Lower leg skin (tissue), 4 donors: ENCODE measurements at regions not wholly inside any gene's neighbourhood (a gene's known extent, or its start where the extent isn't known, plus 50 kb on each side); places are given as distances from the start of the nearest gene placed in this dataset.
"Not testable (repeated sequence)": the region's sequence is repeated elsewhere in the genome, so short reads cannot be mapped to it uniquely, and the experiment has no call there.

Experiments
- DNase-seq, 2 donors: peaks; one replicate each; pipeline ENCODE4 v3.0.0-alpha.2; 2019; ENCODE audit warnings: low spot score in 2 of 2
- H3K4me3 ChIP-seq: fragments of 200-600 bp; sonication (generic); 2 replicates; pipeline ENCODE4 v1.5.1; 2017; ENCODE audit warnings: mild to moderate bottlenecking, low read depth; ENCODE audit not compliant: poor library complexity, severe bottlenecking
- POLR2A ChIP-seq, 2 donors: fragments of 450-650 bp; IDR thresholded peaks; one replicate each; pipeline ENCODE4 v1.6.1; 2016 to 2017; ENCODE audit warnings: antibody characterized with exemption in 2 of 2, mild to moderate bottlenecking in 1 of 2, moderate library complexity in 1 of 2
- WGBS, 2 donors: methylation state at CpG; one replicate each; pipeline ENCODE4 v1.1.5; 2018; 5-methylcytosine and 5-hydroxymethylcytosine counted together
- intact Hi-C: fragments of 100-400 bp; cut with DNase I; formaldehyde crosslinking; loops from one replicate; pipeline ENCODE4 v1.15.0; 2023; ENCODE audit warnings: low total_unique reads
- TF ChIP-seq, protein P1 (sequence below), 3 donors: fragments of 450-650 bp; IDR thresholded peaks; one replicate each; pipeline ENCODE4 v1.5.1; 2016; ENCODE audit warnings: antibody characterized with exemption in 3 of 3, mild to moderate bottlenecking in 3 of 3, moderate library complexity in 2 of 3

DNA sequence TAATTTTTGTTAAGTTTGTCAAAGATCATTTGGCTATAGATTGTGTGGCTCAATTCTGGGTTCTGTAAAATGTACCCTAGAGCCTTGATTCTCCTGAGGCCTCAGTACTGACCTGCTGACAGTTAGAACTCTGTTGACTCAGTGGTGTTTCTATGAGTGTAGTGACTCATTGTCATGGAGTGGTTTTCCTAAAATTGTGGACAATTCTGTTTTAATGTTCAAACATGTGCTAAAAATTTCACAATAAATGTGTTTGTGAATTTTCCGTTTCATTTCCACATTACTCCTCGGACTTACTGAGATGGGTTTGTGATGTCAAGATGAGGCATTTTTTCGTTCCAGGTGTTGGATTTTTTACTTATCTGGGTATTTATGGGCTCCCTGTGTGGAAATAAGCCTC lies 695.9 kb downstream of the TMEM121 start:
- TF ChIP-seq POLR2A (IDR thresholded peaks at IDR 0.05) = no peak
- TF ChIP-seq, protein P1, sequence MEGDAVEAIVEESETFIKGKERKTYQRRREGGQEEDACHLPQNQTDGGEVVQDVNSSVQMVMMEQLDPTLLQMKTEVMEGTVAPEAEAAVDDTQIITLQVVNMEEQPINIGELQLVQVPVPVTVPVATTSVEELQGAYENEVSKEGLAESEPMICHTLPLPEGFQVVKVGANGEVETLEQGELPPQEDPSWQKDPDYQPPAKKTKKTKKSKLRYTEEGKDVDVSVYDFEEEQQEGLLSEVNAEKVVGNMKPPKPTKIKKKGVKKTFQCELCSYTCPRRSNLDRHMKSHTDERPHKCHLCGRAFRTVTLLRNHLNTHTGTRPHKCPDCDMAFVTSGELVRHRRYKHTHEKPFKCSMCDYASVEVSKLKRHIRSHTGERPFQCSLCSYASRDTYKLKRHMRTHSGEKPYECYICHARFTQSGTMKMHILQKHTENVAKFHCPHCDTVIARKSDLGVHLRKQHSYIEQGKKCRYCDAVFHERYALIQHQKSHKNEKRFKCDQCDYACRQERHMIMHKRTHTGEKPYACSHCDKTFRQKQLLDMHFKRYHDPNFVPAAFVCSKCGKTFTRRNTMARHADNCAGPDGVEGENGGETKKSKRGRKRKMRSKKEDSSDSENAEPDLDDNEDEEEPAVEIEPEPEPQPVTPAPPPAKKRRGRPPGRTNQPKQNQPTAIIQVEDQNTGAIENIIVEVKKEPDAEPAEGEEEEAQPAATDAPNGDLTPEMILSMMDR (IDR thresholded peaks at IDR 0.05) = no peak
- no peak overlapping the region for H3K4me3 ChIP-seq
- no peak for DNase-seq
- intact Hi-C loops = no loop called here
- WGBS, 2 donors = 55 to 56% methylated on average over 3 of the region's 3 CpGs

DNA sequence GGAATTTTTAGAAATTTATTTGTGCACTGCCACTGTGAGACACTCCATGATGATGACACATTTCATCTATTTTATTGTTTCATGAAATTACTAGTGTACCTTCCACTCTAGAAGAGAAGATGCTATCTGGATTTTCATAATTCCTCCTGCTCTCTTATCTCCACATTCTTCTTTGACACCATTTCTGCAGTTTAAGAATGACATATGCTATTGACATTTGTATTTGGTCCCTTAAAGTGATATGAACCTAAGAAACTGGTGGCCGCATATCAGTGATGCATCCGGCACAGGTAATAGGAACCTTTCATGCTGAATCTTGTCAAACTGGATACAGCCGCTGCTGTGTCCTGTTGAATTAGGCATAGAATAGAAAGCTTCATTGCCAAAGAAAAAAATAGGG lies 696.3 kb downstream of the TMEM121 start:
- TF ChIP-seq, protein P1 (IDR thresholded peaks at IDR 0.05) = no peak
- TF ChIP-seq POLR2A (IDR thresholded peaks at IDR 0.05) = no peak
- no peak overlapping the region for H3K4me3 ChIP-seq
- intact Hi-C loops = no loop called here
- 70 to 79% methylated on average over 3 of the region's 3 CpGs for WGBS, 2 donors
- DNase-seq = no peak

DNA sequence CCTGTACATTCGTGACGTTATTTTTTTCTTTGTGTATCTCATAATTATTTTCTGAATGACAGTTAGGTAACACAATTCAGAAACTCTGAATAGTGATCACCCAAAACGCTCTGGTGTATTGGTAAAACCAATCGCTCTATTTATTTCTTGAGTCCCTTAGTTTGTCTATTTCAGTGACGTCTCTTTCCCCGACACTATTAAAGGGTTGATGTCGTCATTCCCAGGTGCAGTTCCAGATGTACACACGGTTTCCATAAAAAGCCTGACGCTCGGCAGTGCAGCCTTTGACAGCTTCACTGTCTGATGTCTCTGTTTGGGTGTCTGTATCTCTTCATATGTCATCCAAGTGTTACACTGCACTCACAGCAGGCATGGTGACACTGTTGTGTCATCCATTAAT lies 701.4 kb downstream of the TMEM121 start:
- no peak for TF ChIP-seq POLR2A (IDR thresholded peaks at IDR 0.05)
- TF ChIP-seq, protein P1 (IDR thresholded peaks at IDR 0.05) = no peak
- intact Hi-C loops = no loop called here
- 69 to 72% methylated on average over 10 of the region's 10 CpGs for WGBS, 2 donors
- DNase-seq = no peak
- no peak overlapping the region for H3K4me3 ChIP-seq

GRCh38 chr14:106228541-106229158 lies 702.3 kb downstream of the TMEM121 start:
- 62 to 67% methylated on average over 6 of the region's 6 CpGs for WGBS, 2 donors

GRCh38 chr14:106230071-106230470 lies 703.7 kb downstream of the TMEM121 start:
- no peak overlapping the region for H3K4me3 ChIP-seq
- WGBS, 2 donors = 40% methylated on average over 2 of the region's 2 CpGs
- no peak for DNase-seq
- no peak for TF ChIP-seq POLR2A (IDR thresholded peaks at IDR 0.05)
- TF ChIP-seq, protein P1 (IDR thresholded peaks at IDR 0.05) = no peak
- intact Hi-C loops = no loop called here

More at GRCh38 chr14:106228541-106229158, 702.3 kb downstream of the TMEM121 start:
- DNase-seq = no peak
- TF ChIP-seq, protein P1 (IDR thresholded peaks at IDR 0.05) = no peak
- TF ChIP-seq POLR2A (IDR thresholded peaks at IDR 0.05) = no peak
- no peak overlapping the region for H3K4me3 ChIP-seq
- intact Hi-C loops = no loop called here

DNA sequence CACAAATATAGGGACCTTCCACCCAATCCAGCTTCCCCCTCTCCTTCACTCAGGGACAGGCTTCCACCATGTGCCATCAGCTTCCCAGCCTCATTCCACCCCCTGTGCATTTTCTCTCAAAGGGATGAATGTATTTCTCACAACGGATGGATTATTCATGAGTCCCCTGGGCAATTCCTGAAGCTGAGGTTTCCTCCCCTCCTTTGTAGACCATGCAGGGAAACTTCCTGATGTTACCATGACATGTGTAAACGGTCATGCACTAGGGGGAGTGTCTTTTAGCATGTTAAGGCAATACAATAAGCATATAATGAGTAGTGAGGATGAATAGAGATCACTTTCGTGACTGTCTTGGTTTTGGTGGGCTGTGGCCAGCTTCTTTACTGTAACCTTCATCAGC lies 706.8 kb downstream of the TMEM121 start:
- DNase-seq, intact Hi-C loops, H3K4me3 ChIP-seq: not testable (repeated sequence)
- 29 to 39% methylated on average over 3 of the region's 3 CpGs for WGBS, 2 donors

DNA sequence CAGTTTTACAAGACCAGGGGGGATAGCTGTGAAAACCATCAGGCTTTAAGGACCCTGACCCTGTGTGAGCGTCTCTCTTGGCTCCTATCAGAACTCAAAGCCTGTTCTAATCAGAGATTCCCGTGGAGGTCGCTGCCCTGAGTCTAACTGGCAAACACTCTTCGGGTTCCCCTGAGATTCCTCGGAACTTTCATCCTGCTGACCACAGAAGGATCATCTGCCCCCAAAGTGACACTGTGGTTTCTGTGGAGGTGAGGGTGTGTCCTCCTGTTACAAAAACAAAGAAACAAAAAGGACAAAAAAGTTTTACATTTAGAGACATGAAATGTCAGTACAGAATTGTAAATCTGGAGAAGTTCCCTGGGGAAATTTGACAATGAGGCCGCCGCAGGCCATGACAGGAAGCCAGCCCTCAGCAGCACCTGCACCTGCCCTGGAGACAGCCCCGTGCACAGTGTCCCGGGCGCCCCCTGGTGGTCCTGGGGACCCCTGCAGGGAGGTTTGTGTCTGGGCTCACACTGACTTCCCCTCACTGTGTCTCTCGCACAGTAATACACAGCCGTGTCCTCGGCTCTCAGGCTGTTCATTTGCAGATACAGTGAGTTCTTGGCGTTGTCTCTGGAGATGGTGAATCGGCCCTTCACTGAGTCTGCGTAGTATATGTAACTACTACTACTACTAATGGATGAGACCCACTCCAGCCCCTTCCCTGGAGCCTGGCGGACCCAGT lies 708.3 kb downstream of the TMEM121 start:
- H3K4me3 ChIP-seq, DNase-seq, intact Hi-C loops: not testable (repeated sequence)
- 41 to 49% methylated on average over 11 to 17 of the region's 17 CpGs for WGBS, 2 donors
